ENCODE measurements at regions not wholly inside any gene's neighbourhood (a gene's known extent, or its start where the extent isn't known, plus 50 kb on each side); places are given as distances from the start of the nearest gene placed in this dataset.

DNA sequence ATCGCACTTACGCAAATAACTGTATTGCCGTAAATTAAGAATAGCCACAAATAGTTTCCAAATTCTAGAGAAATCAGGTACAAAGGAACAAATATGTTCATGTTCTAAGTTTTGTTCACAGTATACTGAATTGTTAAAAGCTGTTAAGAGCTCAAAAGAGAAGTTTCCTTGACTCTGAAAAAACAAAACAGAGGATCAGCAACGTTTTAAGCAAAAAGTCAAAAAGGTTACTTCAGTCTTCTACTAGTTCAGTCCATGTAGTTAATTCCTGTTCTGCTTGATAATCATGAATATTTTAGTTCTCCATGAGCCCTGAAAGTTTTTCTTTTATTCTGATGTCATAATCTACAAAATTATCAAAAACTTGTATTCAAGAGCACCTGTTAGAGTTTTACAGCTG, 128.6 kb upstream of the MAST4 start:
- CTCF ChIA-PET: no interaction called here
- H3K9me3 ChIP-seq (ENCODE audit: low read depth, low read length, poor library complexity, severe bottlenecking): peaks cover 20% of the 10 kb centered on the region
- H3K36me3 ChIP-seq (ENCODE audit: insufficient read depth, low read length, poor library complexity, severe bottlenecking): no peaks in the 10 kb centered on the region
- H3K27ac ChIP-seq (ENCODE audit: low read depth, low read length, poor library complexity, severe bottlenecking): no peak overlapping the region
- POLR2A ChIA-PET (ENCODE audit: low non-redundant PET): no interaction called here
- intact Hi-C loops (cut with micrococcal nuclease; ENCODE audit: unreplicated experiment): no loop called here
- no peaks in the 10 kb centered on the region for H3K27me3 ChIP-seq (replicated peaks; ENCODE audit: insufficient read depth, low read depth, low read length, poor library complexity)
- DNase-seq (ENCODE audit: low spot score): no peak
- no peak overlapping the region for H3K4me3 ChIP-seq (ENCODE audit: low read depth, low read length, poor library complexity, severe bottlenecking)
- TF ChIP-seq EZH2 (IDR thresholded peaks at IDR 0.05; ENCODE audit: borderline replicate concordance, low read depth, low read length, poor library complexity, severe bottlenecking) (no peak), CTCF (conservative IDR thresholded peaks at IDR 0.05; ENCODE audit: low read depth, low read length) (no peak)
- BruUV-seq (replicated peaks): no TSS peak
- no peaks in the 10 kb centered on the region for H3K4me1 ChIP-seq (ENCODE audit: insufficient read depth, low read length, poor library complexity, severe bottlenecking)

DNA sequence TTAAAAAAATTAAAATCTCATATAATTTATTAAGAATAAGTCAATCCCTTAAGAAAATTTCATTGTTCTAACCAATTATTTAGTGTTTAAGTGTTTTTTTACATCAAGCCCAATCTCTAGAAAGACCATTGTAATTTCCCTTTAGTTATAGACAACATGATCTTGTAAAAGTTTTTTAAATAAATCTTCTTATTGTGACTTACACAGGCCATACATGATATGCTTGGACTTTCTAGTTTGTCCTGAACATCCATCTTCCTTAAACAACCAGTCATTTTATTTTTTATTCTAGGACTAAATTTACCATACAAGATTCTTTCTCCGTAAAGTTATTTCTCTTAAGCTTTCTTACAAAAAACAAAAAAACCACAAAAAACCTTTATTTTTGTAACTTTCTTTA, 126.5 kb upstream of the MAST4 start:
- DNase-seq (ENCODE audit: low spot score): no peak
- peaks cover 20% of the 10 kb centered on the region for H3K9me3 ChIP-seq (ENCODE audit: low read depth, low read length, poor library complexity, severe bottlenecking)
- H3K27me3 ChIP-seq (replicated peaks; ENCODE audit: insufficient read depth, low read depth, low read length, poor library complexity): no peaks in the 10 kb centered on the region
- POLR2A ChIA-PET (ENCODE audit: low non-redundant PET): no interaction called here
- H3K4me1 ChIP-seq (ENCODE audit: insufficient read depth, low read length, poor library complexity, severe bottlenecking): no peaks in the 10 kb centered on the region
- no TSS peak for BruUV-seq (replicated peaks)
- H3K27ac ChIP-seq (ENCODE audit: low read depth, low read length, poor library complexity, severe bottlenecking): no peak overlapping the region
- TF ChIP-seq CTCF (conservative IDR thresholded peaks at IDR 0.05; ENCODE audit: low read depth, low read length) (no peak), EZH2 (IDR thresholded peaks at IDR 0.05; ENCODE audit: borderline replicate concordance, low read depth, low read length, poor library complexity, severe bottlenecking) (no peak)
- no peak overlapping the region for H3K4me3 ChIP-seq (ENCODE audit: low read depth, low read length, poor library complexity, severe bottlenecking)
- CTCF ChIA-PET: no interaction called here
- H3K36me3 ChIP-seq (ENCODE audit: insufficient read depth, low read length, poor library complexity, severe bottlenecking): no peaks in the 10 kb centered on the region
- intact Hi-C loops (cut with micrococcal nuclease; ENCODE audit: unreplicated experiment): no loop called here

DNA sequence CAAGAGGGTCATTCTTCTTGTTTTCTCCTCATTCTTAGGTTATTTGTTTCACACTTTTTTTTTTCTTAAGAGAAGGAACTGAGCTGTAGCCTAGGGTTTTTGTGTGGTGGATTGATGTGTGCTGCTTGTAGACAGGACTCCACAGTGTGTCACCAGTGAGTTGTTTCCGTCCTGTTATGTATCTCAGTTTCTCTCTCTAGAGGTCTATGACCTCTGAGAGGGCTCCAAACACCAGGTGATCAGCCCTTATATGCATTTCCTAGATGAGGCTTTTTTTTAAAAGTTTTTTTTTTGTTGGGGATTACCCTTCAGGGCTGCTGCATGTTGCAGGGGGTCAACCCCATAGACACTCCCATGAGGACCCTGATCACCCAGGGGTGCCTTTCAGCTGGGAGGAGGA, 124.2 kb upstream of the MAST4 start:
- CTCF ChIA-PET: no interaction called here
- POLR2A ChIA-PET (ENCODE audit: low non-redundant PET): no interaction called here
- no peaks in the 10 kb centered on the region for H3K4me1 ChIP-seq (ENCODE audit: insufficient read depth, low read length, poor library complexity, severe bottlenecking)
- H3K4me3 ChIP-seq (ENCODE audit: low read depth, low read length, poor library complexity, severe bottlenecking): no peak overlapping the region
- TF ChIP-seq CTCF (conservative IDR thresholded peaks at IDR 0.05; ENCODE audit: low read depth, low read length) (no peak), EZH2 (IDR thresholded peaks at IDR 0.05; ENCODE audit: borderline replicate concordance, low read depth, low read length, poor library complexity, severe bottlenecking) (no peak)
- no peaks in the 10 kb centered on the region for H3K36me3 ChIP-seq (ENCODE audit: insufficient read depth, low read length, poor library complexity, severe bottlenecking)
- H3K27me3 ChIP-seq (replicated peaks; ENCODE audit: insufficient read depth, low read depth, low read length, poor library complexity): no peaks in the 10 kb centered on the region
- H3K27ac ChIP-seq (ENCODE audit: low read depth, low read length, poor library complexity, severe bottlenecking): no peak overlapping the region
- no peak for DNase-seq (ENCODE audit: low spot score)
- intact Hi-C loops (cut with micrococcal nuclease; ENCODE audit: unreplicated experiment): no loop called here
- BruUV-seq (replicated peaks): no TSS peak
- H3K9me3 ChIP-seq (ENCODE audit: low read depth, low read length, poor library complexity, severe bottlenecking): peaks cover 20% of the 10 kb centered on the region
